ENCODE measurements at regions not wholly inside any gene's neighbourhood (a gene's known extent, or its start where the extent isn't known, plus 50 kb on each side); places are given as distances from the start of the nearest gene placed in this dataset.
"Not testable (repeated sequence)": the region's sequence is repeated elsewhere in the genome, so short reads cannot be mapped to it uniquely, and the experiment has no call there.

DNA sequence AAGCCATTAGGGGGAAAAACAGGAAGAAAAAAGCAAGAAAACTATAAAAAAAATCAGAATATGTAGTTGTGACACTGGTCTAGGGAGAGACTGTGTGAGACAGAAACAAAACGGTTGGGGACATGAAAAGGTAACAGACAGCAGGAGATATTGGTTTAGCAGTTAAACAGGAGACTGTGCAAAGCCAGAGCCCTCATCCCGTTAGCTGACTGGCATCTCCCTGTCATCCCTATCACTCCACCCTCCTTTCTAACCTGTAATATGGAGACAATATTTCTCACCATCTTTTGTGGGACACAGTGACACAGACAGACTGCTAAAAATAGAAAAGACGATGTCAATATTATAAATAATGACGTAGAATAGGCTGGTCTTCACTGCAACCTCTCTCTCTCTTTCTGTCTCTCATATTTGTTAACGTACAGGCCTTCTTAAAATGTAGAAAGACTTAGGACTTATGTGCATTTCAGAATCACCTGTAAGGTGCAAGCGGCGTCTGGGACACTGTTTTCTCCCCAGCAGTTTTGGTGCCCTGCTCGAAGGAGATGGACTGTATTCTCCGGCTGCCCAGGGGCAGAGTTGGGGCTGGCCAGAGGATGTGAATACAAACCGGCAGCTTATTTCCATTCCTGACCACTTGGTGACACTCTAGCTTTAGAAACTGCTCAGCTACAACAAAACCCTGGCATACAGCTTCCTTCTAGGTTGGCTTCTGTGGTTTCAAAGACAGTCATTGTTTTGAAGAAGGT lies 190.6 kb downstream of the MAT2B start:
- intact Hi-C loops (cut with micrococcal nuclease), result loop anchor here (10.0 kb wide), 1 partner anchor 131 kb away; no protein-coding TSS in a partner anchor

GRCh38 chr5:163696579-163696887 lies 191.1 kb downstream of the MAT2B start:
- intact Hi-C loops (cut with micrococcal nuclease), result loop anchor here (10.0 kb wide), 1 partner anchor 132 kb away; no protein-coding TSS in a partner anchor

DNA sequence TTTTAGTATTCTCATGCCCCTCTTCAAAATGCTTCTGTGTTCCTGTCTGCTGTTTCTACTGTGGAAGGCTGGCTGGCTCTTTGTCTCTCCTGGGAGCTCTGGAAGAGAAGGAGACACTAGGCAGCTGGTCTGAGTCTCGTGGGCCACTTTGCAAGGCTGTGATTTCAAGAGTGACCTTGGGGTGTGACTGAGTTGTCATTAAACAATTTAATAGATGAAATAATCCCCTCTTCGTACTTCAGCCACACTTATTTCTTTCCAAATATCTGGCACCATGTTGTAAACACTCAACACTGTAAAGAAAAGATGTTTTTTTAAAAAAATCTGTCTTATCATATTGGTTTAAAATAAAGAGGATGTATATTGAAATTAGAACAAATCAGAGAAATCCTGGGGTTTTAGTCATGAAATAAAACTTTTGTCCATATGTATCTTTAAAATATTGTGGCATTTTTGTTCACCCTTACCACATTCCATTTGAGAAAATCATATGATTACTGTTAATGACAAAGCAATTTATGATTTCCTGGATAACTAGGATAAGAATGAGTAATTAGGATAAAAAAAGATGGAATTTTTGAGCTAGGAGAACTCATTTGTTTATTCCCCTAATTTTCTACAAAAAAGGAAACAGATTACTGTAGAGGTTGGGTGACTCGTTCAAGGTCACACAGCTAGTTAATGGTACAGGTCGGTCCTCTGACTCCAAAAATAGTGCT lies 200.8 kb downstream of the MAT2B start:
- intact Hi-C loops (cut with micrococcal nuclease), result no loop called here

DNA sequence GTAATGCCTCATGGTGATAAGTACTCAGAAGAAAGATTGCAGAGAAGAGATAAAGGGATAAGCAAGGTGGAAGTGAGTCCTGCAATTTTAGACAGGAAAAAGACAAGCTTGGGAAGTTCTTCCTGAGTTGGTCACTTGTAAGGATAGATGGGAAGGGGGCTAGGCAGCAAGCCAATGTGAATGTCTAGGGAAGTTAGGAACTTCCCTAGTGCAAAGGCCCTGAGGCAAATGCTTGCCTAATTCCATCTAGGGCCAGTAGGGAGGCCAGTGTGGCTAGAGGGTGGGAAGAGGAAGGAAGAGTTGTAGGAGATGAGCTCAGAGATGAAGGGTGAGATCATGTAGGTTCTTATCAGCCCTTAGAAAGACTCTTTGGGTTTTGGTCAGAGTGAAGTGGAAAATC lies 206.6 kb downstream of the MAT2B start:
- intact Hi-C loops (cut with micrococcal nuclease), result no loop called here

- intact Hi-C loops (cut with micrococcal nuclease), result no loop called here
Observed at GRCh38 chr5:163718272-163718671, 212.9 kb downstream of the MAT2B start.

DNA sequence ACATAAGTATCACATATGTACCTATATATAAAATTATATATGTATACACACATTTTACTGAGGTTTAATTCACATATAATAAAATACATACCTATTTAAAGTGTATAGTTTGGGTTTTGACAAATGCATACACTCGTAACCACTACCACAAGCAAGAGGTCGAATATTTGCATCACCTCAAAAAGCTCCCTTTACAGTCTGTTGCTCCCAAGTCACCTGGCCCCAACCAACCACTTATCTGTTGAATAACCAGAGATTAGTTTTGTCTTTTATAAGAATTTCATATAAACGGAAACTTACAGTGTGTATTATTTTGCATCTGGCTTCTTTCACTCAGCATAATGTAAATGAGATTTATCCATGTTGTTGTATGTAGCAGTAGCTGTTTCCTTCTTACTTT lies 218.9 kb downstream of the MAT2B start:
- intact Hi-C loops (cut with micrococcal nuclease), result no loop called here

- intact Hi-C loops (cut with micrococcal nuclease), result no loop called here
Observed at GRCh38 chr5:163727028-163727427, 221.6 kb downstream of the MAT2B start.

GRCh38 chr5:163730206-163730756 lies 224.9 kb downstream of the MAT2B start:
- intact Hi-C loops (cut with micrococcal nuclease), result no loop called here

DNA sequence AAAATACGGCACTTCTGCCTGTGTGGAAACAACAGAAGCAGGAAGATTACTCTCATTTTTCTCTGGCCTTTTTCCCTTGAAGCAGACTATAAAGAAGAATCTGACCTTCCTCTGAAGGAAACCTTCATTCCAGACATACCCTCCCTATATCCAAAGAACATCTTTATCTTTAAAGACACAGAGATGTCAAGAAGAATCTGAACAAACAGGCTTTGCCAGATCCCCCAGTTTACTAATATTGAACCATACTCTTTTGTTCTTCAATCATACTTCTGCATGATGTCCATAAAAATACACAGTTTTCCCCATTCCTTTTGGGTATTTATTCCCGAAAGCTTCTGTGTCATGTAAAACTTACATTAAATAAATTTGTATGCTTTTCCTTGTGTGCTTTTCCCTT lies 225.8 kb downstream of the MAT2B start:
- intact Hi-C loops (cut with micrococcal nuclease), result no loop called here

DNA sequence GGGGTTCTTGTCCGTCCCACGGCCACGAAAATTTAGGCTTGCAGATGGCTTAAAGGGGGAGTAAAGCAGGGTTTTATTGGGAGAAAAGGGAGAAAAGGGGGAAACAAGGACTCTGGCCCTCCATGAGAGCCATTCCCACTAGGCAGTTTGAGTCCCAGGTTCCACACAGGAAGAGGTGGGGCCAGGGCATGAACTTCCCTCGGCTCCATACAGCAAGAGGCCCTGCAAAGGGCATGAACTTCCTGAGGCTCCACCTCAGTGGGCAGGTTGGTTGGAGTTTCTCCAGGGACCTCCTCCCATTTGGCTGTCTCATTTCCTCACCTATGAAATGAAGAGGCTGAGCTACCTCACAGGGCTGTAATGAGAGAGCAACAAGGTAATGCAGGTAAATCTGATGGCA lies 229.7 kb downstream of the MAT2B start:
- intact Hi-C loops (cut with micrococcal nuclease), result no loop called here

- intact Hi-C loops (cut with micrococcal nuclease), result no loop called here
Observed at GRCh38 chr5:163747586-163747985, 242.2 kb downstream of the MAT2B start.

- intact Hi-C loops (cut with micrococcal nuclease), result no loop called here
Observed at GRCh38 chr5:163748934-163749333, 243.5 kb downstream of the MAT2B start.

DNA sequence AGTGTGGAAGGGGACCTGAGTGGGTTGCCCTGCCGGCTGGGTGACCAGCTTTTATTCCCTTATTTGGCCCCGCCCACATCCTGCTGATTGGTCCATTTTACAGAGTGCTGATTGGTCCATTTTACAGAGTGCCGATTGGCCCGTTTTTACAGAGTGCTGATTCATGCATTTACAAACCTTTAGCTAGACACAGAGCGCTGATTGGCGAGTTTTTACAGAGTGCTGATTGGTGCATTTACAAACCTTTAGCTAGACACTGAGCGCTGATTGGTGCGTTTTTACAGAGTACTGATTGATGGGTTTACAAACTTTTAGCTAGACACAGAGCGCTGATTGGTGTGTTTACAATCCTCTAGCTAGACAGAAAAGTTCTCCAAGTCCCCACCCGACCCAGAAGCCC lies 245.0 kb downstream of the MAT2B start:
- intact Hi-C loops (cut with micrococcal nuclease), result not testable (repeated sequence)

- intact Hi-C loops (cut with micrococcal nuclease), result no loop called here
Observed at GRCh38 chr5:163755505-163755904, 250.1 kb downstream of the MAT2B start.

GRCh38 chr5:163756170-163756569 lies 250.8 kb downstream of the MAT2B start:
- intact Hi-C loops (cut with micrococcal nuclease), result no loop called here

- intact Hi-C loops (cut with micrococcal nuclease), result no loop called here
Observed at GRCh38 chr5:163757344-163757743, 251.9 kb downstream of the MAT2B start.

DNA sequence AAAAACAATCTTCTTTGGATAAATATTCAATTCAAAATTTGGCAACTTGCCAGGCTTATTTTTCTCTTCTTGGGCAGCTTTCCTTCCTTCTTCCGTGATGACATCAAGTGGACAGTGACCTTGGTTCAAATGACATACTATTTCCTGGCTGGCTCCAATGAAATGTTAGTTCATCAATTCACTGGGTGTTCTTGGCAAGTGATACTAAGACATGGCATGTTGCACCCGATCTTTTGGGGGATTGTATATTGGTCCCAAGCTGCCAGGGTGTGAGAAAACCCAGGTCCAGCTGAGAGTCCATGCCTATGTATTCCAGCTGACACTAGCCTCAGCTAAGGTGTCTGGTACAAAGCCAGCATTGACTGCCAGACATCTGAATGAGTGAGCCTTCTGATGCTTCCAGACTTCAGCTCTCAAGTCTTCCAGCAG lies 252.9 kb downstream of the MAT2B start:
- intact Hi-C loops (cut with micrococcal nuclease), result no loop called here

GRCh38 chr5:163759000-163759704 lies 253.7 kb downstream of the MAT2B start:
- intact Hi-C loops (cut with micrococcal nuclease), result no loop called here

GRCh38 chr5:163760498-163760897 lies 255.1 kb downstream of the MAT2B start:
- intact Hi-C loops (cut with micrococcal nuclease), result no loop called here

DNA sequence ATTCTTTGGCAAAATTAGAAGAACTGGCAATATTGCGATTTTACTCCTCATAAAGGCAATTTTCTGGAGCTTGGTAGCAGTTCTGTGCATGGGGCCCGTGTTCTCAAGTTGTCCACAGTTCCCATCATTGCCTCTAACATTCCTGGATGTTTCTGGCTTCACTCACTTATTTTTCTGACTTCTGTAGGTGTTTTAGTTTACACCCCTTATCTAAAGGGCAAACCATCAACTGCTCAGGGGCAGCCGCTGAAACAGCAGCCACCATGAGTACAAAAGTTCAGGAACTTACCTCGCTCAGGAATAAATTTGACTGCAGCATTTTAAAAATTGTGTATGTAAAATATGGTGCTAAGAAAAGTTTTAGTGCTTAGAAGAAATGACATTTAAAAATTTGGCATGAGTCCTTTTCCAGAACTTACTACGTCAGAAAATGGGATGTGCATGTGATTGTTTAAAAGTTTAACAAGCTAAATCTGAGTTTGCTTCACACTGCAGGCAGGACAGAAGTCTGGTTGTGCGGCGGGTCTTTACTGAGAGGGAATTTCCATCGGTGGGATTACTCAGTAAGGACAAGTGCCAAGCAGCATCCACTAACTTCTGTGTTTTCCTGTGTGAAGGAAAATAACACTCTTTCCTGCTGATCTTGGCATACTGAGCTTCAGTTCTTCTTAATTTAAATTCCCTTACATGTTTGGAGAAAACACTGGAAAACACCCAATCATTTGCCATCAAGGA lies 261.7 kb downstream of the MAT2B start:
- intact Hi-C loops (cut with micrococcal nuclease), result no loop called here

- intact Hi-C loops (cut with micrococcal nuclease), result no loop called here
Observed at GRCh38 chr5:163770625-163771024, 265.2 kb downstream of the MAT2B start.

Data from T-helper 1 cell treated with Interleukin-12 subunit alpha and Interleukin-12 subunit beta and Interleukin-4 antibody, amounts not matched to agents 30 ng/mL and 1 ng/mL, for 36 hours (primary cell).